ENCODE measurements at regions not wholly inside any gene's neighbourhood (a gene's known extent, or its start where the extent isn't known, plus 50 kb on each side); places are given as distances from the start of the nearest gene placed in this dataset.

DNA sequence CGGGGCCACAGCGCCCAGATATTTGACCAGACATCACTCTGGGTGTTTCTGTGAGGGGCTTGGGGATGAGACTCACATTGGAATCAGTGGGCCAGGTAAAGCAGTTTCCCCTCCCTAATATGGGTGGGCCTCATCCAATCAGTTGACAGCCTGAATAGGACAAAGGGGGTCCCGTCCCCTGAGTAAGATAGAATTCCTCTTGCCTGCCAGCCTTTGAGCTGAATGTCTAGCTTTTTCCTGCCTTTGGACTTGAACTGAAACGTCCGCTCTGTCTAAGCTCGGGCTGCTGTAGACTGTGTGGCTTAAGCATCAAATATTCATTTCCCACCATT lies 88.8 kb upstream of the DIO3 start:
- Mint-ChIP-seq H3K9me3 (no peaks in the 10 kb centered on the region), H3K27ac (no peak overlapping the region), H3K36me3 (ENCODE audit: low read depth) (no peaks in the 10 kb centered on the region), H3K4me1 (peaks cover 15% of the 10 kb centered on the region), H3K27me3 (ENCODE audit: insufficient read depth, low read depth, poor library complexity) (peaks cover 6% of the 10 kb centered on the region), H3K4me3 (no peak overlapping the region)
- H3K27me3 ChIP-seq (ENCODE audit: insufficient read depth): no peaks in the 10 kb centered on the region
- TF ChIP-seq ETS1 (IDR thresholded peaks at IDR 0.05) (no peak), STAT1 (IDR thresholded peaks at IDR 0.05; ENCODE audit: unreplicated experiment) (no peak), CTCF (conservative IDR thresholded peaks at IDR 0.05; ENCODE audit: low read depth in 2 of 2) (no peak), EZH2phosphoT487 (IDR thresholded peaks at IDR 0.05; ENCODE audit: unreplicated experiment) (no peak), CREB1 (CRISPR knock-in tag; IDR thresholded peaks at IDR 0.05; ENCODE audit: low read depth) (no peak)
- TF ChIP-seq, protein P1, sequence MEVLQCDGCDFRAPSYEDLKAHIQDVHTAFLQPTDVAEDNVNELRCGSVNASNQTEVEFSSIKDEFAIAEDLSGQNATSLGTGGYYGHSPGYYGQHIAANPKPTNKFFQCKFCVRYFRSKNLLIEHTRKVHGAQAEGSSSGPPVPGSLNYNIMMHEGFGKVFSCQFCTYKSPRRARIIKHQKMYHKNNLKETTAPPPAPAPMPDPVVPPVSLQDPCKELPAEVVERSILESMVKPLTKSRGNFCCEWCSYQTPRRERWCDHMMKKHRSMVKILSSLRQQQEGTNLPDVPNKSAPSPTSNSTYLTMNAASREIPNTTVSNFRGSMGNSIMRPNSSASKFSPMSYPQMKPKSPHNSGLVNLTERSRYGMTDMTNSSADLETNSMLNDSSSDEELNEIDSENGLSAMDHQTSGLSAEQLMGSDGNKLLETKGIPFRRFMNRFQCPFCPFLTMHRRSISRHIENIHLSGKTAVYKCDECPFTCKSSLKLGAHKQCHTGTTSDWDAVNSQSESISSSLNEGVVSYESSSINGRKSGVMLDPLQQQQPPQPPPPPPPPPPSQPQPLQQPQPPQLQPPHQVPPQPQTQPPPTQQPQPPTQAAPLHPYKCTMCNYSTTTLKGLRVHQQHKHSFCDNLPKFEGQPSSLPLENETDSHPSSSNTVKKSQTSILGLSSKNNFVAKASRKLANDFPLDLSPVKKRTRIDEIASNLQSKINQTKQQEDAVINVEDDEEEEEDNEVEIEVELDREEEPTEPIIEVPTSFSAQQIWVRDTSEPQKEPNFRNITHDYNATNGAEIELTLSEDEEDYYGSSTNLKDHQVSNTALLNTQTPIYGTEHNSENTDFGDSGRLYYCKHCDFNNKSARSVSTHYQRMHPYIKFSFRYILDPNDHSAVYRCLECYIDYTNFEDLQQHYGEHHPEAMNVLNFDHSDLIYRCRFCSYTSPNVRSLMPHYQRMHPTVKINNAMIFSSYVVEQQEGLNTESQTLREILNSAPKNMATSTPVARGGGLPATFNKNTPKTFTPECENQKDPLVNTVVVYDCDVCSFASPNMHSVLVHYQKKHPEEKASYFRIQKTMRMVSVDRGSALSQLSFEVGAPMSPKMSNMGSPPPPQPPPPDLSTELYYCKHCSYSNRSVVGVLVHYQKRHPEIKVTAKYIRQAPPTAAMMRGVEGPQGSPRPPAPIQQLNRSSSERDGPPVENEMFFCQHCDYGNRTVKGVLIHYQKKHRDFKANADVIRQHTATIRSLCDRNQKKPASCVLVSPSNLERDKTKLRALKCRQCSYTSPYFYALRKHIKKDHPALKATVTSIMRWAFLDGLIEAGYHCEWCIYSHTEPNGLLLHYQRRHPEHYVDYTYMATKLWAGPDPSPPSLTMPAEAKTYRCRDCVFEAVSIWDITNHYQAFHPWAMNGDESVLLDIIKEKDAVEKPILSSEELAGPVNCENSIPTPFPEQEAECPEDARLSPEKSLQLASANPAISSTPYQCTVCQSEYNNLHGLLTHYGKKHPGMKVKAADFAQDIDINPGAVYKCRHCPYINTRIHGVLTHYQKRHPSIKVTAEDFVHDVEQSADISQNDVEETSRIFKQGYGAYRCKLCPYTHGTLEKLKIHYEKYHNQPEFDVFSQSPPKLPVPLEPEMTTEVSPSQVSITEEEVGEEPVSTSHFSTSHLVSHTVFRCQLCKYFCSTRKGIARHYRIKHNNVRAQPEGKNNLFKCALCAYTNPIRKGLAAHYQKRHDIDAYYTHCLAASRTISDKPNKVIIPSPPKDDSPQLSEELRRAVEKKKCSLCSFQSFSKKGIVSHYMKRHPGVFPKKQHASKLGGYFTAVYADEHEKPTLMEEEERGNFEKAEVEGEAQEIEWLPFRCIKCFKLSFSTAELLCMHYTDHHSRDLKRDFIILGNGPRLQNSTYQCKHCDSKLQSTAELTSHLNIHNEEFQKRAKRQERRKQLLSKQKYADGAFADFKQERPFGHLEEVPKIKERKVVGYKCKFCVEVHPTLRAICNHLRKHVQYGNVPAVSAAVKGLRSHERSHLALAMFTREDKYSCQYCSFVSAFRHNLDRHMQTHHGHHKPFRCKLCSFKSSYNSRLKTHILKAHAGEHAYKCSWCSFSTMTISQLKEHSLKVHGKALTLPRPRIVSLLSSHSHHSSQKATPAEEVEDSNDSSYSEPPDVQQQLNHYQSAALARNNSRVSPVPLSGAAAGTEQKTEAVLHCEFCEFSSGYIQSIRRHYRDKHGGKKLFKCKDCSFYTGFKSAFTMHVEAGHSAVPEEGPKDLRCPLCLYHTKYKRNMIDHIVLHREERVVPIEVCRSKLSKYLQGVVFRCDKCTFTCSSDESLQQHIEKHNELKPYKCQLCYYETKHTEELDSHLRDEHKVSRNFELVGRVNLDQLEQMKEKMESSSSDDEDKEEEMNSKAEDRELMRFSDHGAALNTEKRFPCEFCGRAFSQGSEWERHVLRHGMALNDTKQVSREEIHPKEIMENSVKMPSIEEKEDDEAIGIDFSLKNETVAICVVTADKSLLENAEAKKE (CRISPR knock-in tag; IDR thresholded peaks at IDR 0.05): no peak
- no peak overlapping the region for H3K4me2 ChIP-seq
- H2AFZ ChIP-seq: no peak overlapping the region
- no peaks in the 10 kb centered on the region for H3K9me2 ChIP-seq (ENCODE audit: insufficient read depth)
- no peak overlapping the region for H3K27ac ChIP-seq (ENCODE audit: low read depth)
- H4K20me1 ChIP-seq (replicated peaks; ENCODE audit: insufficient read depth): no peaks in the 10 kb centered on the region
- H3F3A ChIP-seq (replicated peaks; ENCODE audit: low read depth): no peaks in the 10 kb centered on the region
- DNase-seq (ENCODE audit: low spot score) (no peak), ATAC-seq (no peak)
- H3K79me2 ChIP-seq (replicated peaks; ENCODE audit: insufficient read depth): no peaks in the 10 kb centered on the region
- H3K36me3 ChIP-seq (ENCODE audit: insufficient read depth): no peaks in the 10 kb centered on the region
- no peak overlapping the region for H3K4me3 ChIP-seq
- 0 out of 2 replicates have a peak, but pooled peaks cover 4% of the 10 kb centered on the region for H3K4me1 ChIP-seq (ENCODE audit: insufficient read depth)
